ENCODE measurements at regions not wholly inside any gene's neighbourhood (a gene's known extent, or its start where the extent isn't known, plus 50 kb on each side); places are given as distances from the start of the nearest gene placed in this dataset.

DNA sequence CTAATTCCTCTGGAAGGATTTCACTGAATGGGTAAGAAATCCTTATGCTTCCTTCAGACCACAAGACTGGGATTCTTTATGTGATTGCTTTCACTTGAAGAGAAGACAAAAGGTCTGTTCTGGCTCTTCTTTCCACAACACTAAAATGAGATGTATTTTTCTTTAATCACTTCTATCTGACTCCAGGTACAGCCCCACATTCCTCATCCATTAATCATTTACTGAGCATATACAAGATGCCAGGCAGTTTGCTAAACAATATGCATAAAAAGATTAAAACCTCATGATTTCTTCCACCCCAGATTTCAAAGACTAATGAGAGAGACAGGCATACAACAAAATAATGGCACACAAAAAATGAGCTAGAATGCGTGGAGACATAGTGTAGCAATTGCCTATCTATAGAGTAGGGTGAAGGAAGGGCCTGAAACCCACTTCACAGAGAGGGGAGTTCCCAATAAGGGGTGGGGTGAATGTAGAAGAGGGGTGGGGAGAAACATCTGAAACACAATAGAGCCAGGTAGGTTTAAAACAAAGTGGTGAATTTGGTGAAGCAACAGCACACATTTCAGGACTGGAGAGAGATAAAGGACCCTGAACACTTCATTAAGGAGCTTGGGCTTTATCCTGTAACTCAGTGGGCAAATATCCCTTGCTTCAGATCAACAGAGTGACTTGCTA lies 65.1 kb upstream of the PRB2 start:
- DNase-seq (no peak), ATAC-seq (ENCODE audit: low read depth) (no peak)
- H3K56ac ChIP-seq (ENCODE audit: extremely low read depth, insufficient read depth, low read length): no peak overlapping the region
- no peak overlapping the region for H3K18ac ChIP-seq (ENCODE audit: low read depth, low read length)
- no peak overlapping the region for H2AK9ac ChIP-seq (replicated peaks; ENCODE audit: low read depth, low read length, poor library complexity)
- TF ChIP-seq POLR2A (IDR thresholded peaks at IDR 0.05; ENCODE audit: low read depth, low read length) (no peak), MXI1 (IDR thresholded peaks at IDR 0.05; ENCODE audit: borderline replicate concordance, low read depth, low read length) (no peak), MAZ (IDR thresholded peaks at IDR 0.05; ENCODE audit: borderline replicate concordance, low read depth, low read length) (no peak), MAFK (IDR thresholded peaks at IDR 0.05; ENCODE audit: low read depth, low read length) (no peak), RAD21 (IDR thresholded peaks at IDR 0.05; ENCODE audit: low read length) (no peak), FOS (IDR thresholded peaks at IDR 0.05; ENCODE audit: low read depth, low read length) (no peak), RFX5 (IDR thresholded peaks at IDR 0.05; ENCODE audit: low read depth, low read length) (no peak), CHD1 (IDR thresholded peaks at IDR 0.05; ENCODE audit: low read depth, low read length) (no peak), CEBPB (IDR thresholded peaks at IDR 0.05; ENCODE audit: low read depth, low read length) (no peak), BHLHE40 (IDR thresholded peaks at IDR 0.05; ENCODE audit: low read depth, low read length) (no peak), SMC3 (IDR thresholded peaks at IDR 0.05; ENCODE audit: low read depth, low read length) (no peak), NFE2L2 (IDR thresholded peaks at IDR 0.05; ENCODE audit: low read depth, low read length) (no peak), RCOR1 (IDR thresholded peaks at IDR 0.05; ENCODE audit: insufficient replicate concordance, low read length) (no peak)
- TF ChIP-seq, protein P1, sequence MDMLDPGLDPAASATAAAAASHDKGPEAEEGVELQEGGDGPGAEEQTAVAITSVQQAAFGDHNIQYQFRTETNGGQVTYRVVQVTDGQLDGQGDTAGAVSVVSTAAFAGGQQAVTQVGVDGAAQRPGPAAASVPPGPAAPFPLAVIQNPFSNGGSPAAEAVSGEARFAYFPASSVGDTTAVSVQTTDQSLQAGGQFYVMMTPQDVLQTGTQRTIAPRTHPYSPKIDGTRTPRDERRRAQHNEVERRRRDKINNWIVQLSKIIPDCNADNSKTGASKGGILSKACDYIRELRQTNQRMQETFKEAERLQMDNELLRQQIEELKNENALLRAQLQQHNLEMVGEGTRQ (IDR thresholded peaks at IDR 0.05; ENCODE audit: low read depth, low read length): no peak
- TF ChIP-seq, protein P2, sequence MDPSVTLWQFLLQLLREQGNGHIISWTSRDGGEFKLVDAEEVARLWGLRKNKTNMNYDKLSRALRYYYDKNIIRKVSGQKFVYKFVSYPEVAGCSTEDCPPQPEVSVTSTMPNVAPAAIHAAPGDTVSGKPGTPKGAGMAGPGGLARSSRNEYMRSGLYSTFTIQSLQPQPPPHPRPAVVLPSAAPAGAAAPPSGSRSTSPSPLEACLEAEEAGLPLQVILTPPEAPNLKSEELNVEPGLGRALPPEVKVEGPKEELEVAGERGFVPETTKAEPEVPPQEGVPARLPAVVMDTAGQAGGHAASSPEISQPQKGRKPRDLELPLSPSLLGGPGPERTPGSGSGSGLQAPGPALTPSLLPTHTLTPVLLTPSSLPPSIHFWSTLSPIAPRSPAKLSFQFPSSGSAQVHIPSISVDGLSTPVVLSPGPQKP (IDR thresholded peaks at IDR 0.05; ENCODE audit: borderline replicate concordance, low read depth, low read length): no peak
- TF ChIP-seq, protein P3, sequence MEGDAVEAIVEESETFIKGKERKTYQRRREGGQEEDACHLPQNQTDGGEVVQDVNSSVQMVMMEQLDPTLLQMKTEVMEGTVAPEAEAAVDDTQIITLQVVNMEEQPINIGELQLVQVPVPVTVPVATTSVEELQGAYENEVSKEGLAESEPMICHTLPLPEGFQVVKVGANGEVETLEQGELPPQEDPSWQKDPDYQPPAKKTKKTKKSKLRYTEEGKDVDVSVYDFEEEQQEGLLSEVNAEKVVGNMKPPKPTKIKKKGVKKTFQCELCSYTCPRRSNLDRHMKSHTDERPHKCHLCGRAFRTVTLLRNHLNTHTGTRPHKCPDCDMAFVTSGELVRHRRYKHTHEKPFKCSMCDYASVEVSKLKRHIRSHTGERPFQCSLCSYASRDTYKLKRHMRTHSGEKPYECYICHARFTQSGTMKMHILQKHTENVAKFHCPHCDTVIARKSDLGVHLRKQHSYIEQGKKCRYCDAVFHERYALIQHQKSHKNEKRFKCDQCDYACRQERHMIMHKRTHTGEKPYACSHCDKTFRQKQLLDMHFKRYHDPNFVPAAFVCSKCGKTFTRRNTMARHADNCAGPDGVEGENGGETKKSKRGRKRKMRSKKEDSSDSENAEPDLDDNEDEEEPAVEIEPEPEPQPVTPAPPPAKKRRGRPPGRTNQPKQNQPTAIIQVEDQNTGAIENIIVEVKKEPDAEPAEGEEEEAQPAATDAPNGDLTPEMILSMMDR (conservative IDR thresholded peaks at IDR 0.05; ENCODE audit: low read depth, low read length): no peak
- BruUV-seq (replicated peaks): no TSS peak
- intact Hi-C loops (cut with micrococcal nuclease) (no loop called here), dilution Hi-C loops (cut with HindIII; ENCODE audit: low sequenced_read_pairs, unreplicated experiment) (no loop called here), in situ Hi-C loops (cut with MboI; ENCODE audit: low sequenced_read_pairs) (no loop called here)
- H3K27me3 ChIP-seq (ENCODE audit: control insufficient read depth, insufficient read depth, low read length): no peaks in the 10 kb centered on the region
- H4K20me1 ChIP-seq (ENCODE audit: insufficient read depth, low read length): no peaks in the 10 kb centered on the region
- H2BK120ac ChIP-seq (ENCODE audit: low read depth, low read length): no peak overlapping the region
- H2BK15ac ChIP-seq (ENCODE audit: low read depth, low read length): no peak overlapping the region
- no peaks in the 10 kb centered on the region for H3K4me1 ChIP-seq (ENCODE audit: control insufficient read depth, insufficient read depth, low read length)
- no peak overlapping the region for H2BK20ac ChIP-seq (ENCODE audit: low read depth, low read length)
- H3K36me3 ChIP-seq (ENCODE audit: control insufficient read depth, insufficient read depth, low read length): no peaks in the 10 kb centered on the region
- no peaks in the 10 kb centered on the region for H3K9me1 ChIP-seq (ENCODE audit: insufficient read depth, low read length)
- H3K4ac ChIP-seq (ENCODE audit: low read depth, low read length): no peak overlapping the region
- no peak overlapping the region for H3K4me3 ChIP-seq (ENCODE audit: insufficient read depth, low read depth, low read length)
- H4K5ac ChIP-seq (ENCODE audit: low read depth, low read length): no peak overlapping the region
- no peak overlapping the region for H4K91ac ChIP-seq (ENCODE audit: insufficient read depth, low read depth, low read length)
- ChIA-PET POLR2A (ENCODE audit: unreplicated experiment) (no interaction called here), CTCF (no interaction called here)
- H3K23ac ChIP-seq (ENCODE audit: low read depth, low read length): no peak overlapping the region
- H3K27ac ChIP-seq (ENCODE audit: insufficient read depth, low read length): no peak overlapping the region
- H3K14ac ChIP-seq (replicated peaks; ENCODE audit: low read depth, low read length): no peak overlapping the region
- WGBS, 2 experiments (ENCODE audit: extremely low coverage in 2 of 2, insufficient read length in 1 of 2): no CpG with 5 or more reads among the region's 1 CpG
- no peak overlapping the region for H3K9ac ChIP-seq (ENCODE audit: low read depth, low read length)
- H3K4me2 ChIP-seq (ENCODE audit: low read depth, low read length): no peak overlapping the region
- H3K9me3 ChIP-seq (ENCODE audit: control insufficient read depth, insufficient read depth, low read length): no peaks in the 10 kb centered on the region; the same call in 1 of the 2 replicates
- H2AK5ac ChIP-seq (ENCODE audit: low read depth, low read length): no peak overlapping the region
- H2BK5ac ChIP-seq (ENCODE audit: low read depth, low read length, poor library complexity, severe bottlenecking): no peak overlapping the region
- no peak overlapping the region for H4K8ac ChIP-seq (ENCODE audit: low read depth in 2 of 2, low read length in 2 of 2)
- no peaks in the 10 kb centered on the region for H3K79me1 ChIP-seq (ENCODE audit: low read depth in 1 of 2, low read length in 2 of 2)
- H2AFZ ChIP-seq (replicated peaks; ENCODE audit: low read length, poor library complexity): no peak overlapping the region
